ENCODE measurements at regions not wholly inside any gene's neighbourhood (a gene's known extent, or its start where the extent isn't known, plus 50 kb on each side); places are given as distances from the start of the nearest gene placed in this dataset.

- H3K9me3 ChIP-seq (replicated peaks): no peaks in the 10 kb centered on the region
- H3K27ac ChIP-seq (replicated peaks): no peak overlapping the region
- intact Hi-C loops (cut with micrococcal nuclease): no loop called here
- H3K27me3 ChIP-seq (ENCODE audit: low read depth): peaks cover 18% of the 10 kb centered on the region
- H3K36me3 ChIP-seq: no peaks in the 10 kb centered on the region
- peaks cover 41% of the 10 kb centered on the region for H3K4me1 ChIP-seq
- no peak for DNase-seq
- TF ChIP-seq CTCF (IDR thresholded peaks at IDR 0.05; ENCODE audit: borderline replicate concordance): no peak
- no peak overlapping the region for H3K4me3 ChIP-seq
Measured at GRCh38 chr7:32262315-32262714, 192.1 kb upstream of the PDE1C start.

GRCh38 chr7:32259931-32260596 is 189.9 kb upstream of the PDE1C start:
- Histone ChIP-seq H3K4me1 (peaks cover 56% of the 10 kb centered on the region), H3K27ac (replicated peaks) (peak overlapping the region; percentile 1), H3K4me3 (no peak overlapping the region), H3K36me3 (no peaks in the 10 kb centered on the region), H3K27me3 (ENCODE audit: low read depth) (no peaks in the 10 kb centered on the region), H3K9me3 (replicated peaks) (no peaks in the 10 kb centered on the region)
- DNase-seq: no peak
- intact Hi-C loops (cut with micrococcal nuclease): no loop called here
- no peak for TF ChIP-seq CTCF (IDR thresholded peaks at IDR 0.05; ENCODE audit: borderline replicate concordance)

- no peaks in the 10 kb centered on the region for H3K36me3 ChIP-seq
- peaks cover 57% of the 10 kb centered on the region for H3K4me1 ChIP-seq
- H3K4me3 ChIP-seq: no peak overlapping the region
- no peaks in the 10 kb centered on the region for H3K9me3 ChIP-seq (replicated peaks)
- H3K27me3 ChIP-seq (ENCODE audit: low read depth): no peaks in the 10 kb centered on the region
- TF ChIP-seq CTCF (IDR thresholded peaks at IDR 0.05; ENCODE audit: borderline replicate concordance): no peak
- no peak for DNase-seq
- no peak overlapping the region for H3K27ac ChIP-seq (replicated peaks)
- intact Hi-C loops (cut with micrococcal nuclease): no loop called here
Measured at GRCh38 chr7:32258265-32258664, 188.1 kb upstream of the PDE1C start.

GRCh38 chr7:32257621-32258020 is 187.4 kb upstream of the PDE1C start:
- Histone ChIP-seq H3K27me3 (ENCODE audit: low read depth) (peaks cover 3% of the 10 kb centered on the region), H3K4me3 (no peak overlapping the region), H3K27ac (replicated peaks) (no peak overlapping the region), H3K36me3 (no peaks in the 10 kb centered on the region), H3K4me1 (peaks cover 58% of the 10 kb centered on the region), H3K9me3 (replicated peaks) (no peaks in the 10 kb centered on the region)
- no peak for TF ChIP-seq CTCF (IDR thresholded peaks at IDR 0.05; ENCODE audit: borderline replicate concordance)
- intact Hi-C loops (cut with micrococcal nuclease): no loop called here
- no peak for DNase-seq

GRCh38 chr7:32256811-32257210 is 186.6 kb upstream of the PDE1C start:
- peaks cover 5% of the 10 kb centered on the region for H3K27me3 ChIP-seq (ENCODE audit: low read depth)
- no peak overlapping the region for H3K4me3 ChIP-seq
- intact Hi-C loops (cut with micrococcal nuclease): no loop called here
- TF ChIP-seq CTCF (IDR thresholded peaks at IDR 0.05; ENCODE audit: borderline replicate concordance): no peak
- DNase-seq: no peak
- no peaks in the 10 kb centered on the region for H3K36me3 ChIP-seq
- H3K4me1 ChIP-seq: peaks cover 58% of the 10 kb centered on the region
- H3K9me3 ChIP-seq (replicated peaks): no peaks in the 10 kb centered on the region
- no peak overlapping the region for H3K27ac ChIP-seq (replicated peaks)
